HepG2 (cell line): ENCODE measurements at regions not wholly inside any gene's neighbourhood (a gene's known extent, or its start where the extent isn't known, plus 50 kb on each side); places are given as distances from the start of the nearest gene placed in this dataset.

Source experiments
- BCLAF1 ChIP-seq: fragments of 450-650 bp; IDR thresholded peaks from 2 replicates; pipeline ENCODE4 v1.6.1; 2017; ENCODE audit warnings: mild to moderate bottlenecking
- MAZ ChIP-seq, 2 experiments: sonication (generic) in 1 of 2; formaldehyde crosslinking in 1 of 2; IDR thresholded peaks; 2 replicates each; pipeline versions ENCODE4 v1.5.0 to v1.6.1; 2012 to 2020; ENCODE audit warnings: low read depth in 2 of 2, mild to moderate bottlenecking in 2 of 2, borderline replicate concordance in 1 of 2, improper control_type of control experiment in 1 of 2, low read length in 1 of 2, missing genetic modification reagents in 1 of 2, moderate library complexity in 1 of 2
- MEIS2 ChIP-seq: sonication (generic); formaldehyde crosslinking; IDR thresholded peaks from 2 replicates; pipeline ENCODE4 v1.9.0; 2021; ENCODE audit warnings: mild to moderate bottlenecking, missing genetic modification reagents
- MTF2 ChIP-seq: sonication (generic); formaldehyde crosslinking; IDR thresholded peaks from 2 replicates; pipeline ENCODE4 v1.5.0; 2020; ENCODE audit warnings: missing genetic modification reagents, borderline replicate concordance
- NFIC ChIP-seq: IDR thresholded peaks from 2 replicates; pipeline ENCODE4 v1.6.1; 2012; ENCODE audit warnings: mild to moderate bottlenecking, low read length, inconsistent platforms
- REL ChIP-seq: sonication (generic); formaldehyde crosslinking; conservative IDR thresholded peaks from 2 replicates; pipeline ENCODE4 v1.8.0; 2022; ENCODE audit warnings: mild to moderate bottlenecking, missing genetic modification reagents, moderate library complexity
- SIX1 ChIP-seq: sonication (generic); formaldehyde crosslinking; IDR thresholded peaks from 2 replicates; pipeline ENCODE4 v1.4.0; 2020; ENCODE audit warnings: missing genetic modification reagents, borderline replicate concordance
- SPEN ChIP-seq: sonication (generic); formaldehyde crosslinking; IDR thresholded peaks from 2 replicates; pipeline ENCODE4 v1.5.1; 2020; ENCODE audit warnings: low read depth, mild to moderate bottlenecking, missing genetic modification reagents
- SRSF4 ChIP-seq: fragments of 200-400 bp; formaldehyde crosslinking; IDR thresholded peaks from one replicate; pipeline ENCODE4 v1.6.1; 2018; ENCODE audit warnings: mild to moderate bottlenecking, low read depth, low read length, moderate library complexity; ENCODE audit not compliant: poor library complexity, severe bottlenecking
- YEATS2 ChIP-seq: sonication (generic); formaldehyde crosslinking; IDR thresholded peaks from 2 replicates; pipeline ENCODE4 v1.4.0; 2020; ENCODE audit warnings: missing genetic modification reagents, borderline replicate concordance
- ZBTB3 ChIP-seq: sonication (generic); formaldehyde crosslinking; IDR thresholded peaks from 2 replicates; pipeline ENCODE4 v1.4.0; 2020; ENCODE audit warnings: low read depth, mild to moderate bottlenecking, moderate library complexity, missing genetic modification reagents, borderline replicate concordance
- ZBTB38 ChIP-seq: sonication (generic); formaldehyde crosslinking; IDR thresholded peaks from 2 replicates; pipeline ENCODE4 v1.5.1; 2020; ENCODE audit warnings: mild to moderate bottlenecking, missing genetic modification reagents
- ZBTB39 ChIP-seq: sonication (generic); formaldehyde crosslinking; IDR thresholded peaks from 2 replicates; pipeline ENCODE4 v1.5.0; 2020; ENCODE audit warnings: missing genetic modification reagents
- ZNF274 ChIP-seq: sonication (generic); formaldehyde crosslinking; IDR thresholded peaks from 2 replicates; pipeline ENCODE4 v1.5.1; 2020; ENCODE audit warnings: mild to moderate bottlenecking, missing genetic modification reagents
- ZNF564 ChIP-seq: sonication (generic); formaldehyde crosslinking; IDR thresholded peaks from 2 replicates; pipeline ENCODE4 v1.8.1; 2023; ENCODE audit warnings: mild to moderate bottlenecking, missing genetic modification reagents
- ZNF773 ChIP-seq: sonication (generic); formaldehyde crosslinking; IDR thresholded peaks from 2 replicates; pipeline ENCODE4 v1.4.0; 2020; ENCODE audit warnings: missing genetic modification reagents, borderline replicate concordance
- ZNF781 ChIP-seq: sonication (generic); formaldehyde crosslinking; IDR thresholded peaks from 2 replicates; pipeline ENCODE4 v1.5.1; 2020; ENCODE audit warnings: borderline replicate concordance, mild to moderate bottlenecking, missing genetic modification reagents; ENCODE audit errors: not compliant biosample characterization
- ZSCAN22 ChIP-seq: sonication (generic); formaldehyde crosslinking; IDR thresholded peaks from 2 replicates; pipeline ENCODE4 v1.4.0; 2020; ENCODE audit warnings: mild to moderate bottlenecking, missing genetic modification reagents
- TF ChIP-seq, protein P1 (sequence below): sonication (generic); formaldehyde crosslinking; IDR thresholded peaks from 2 replicates; pipeline ENCODE4 v1.4.0; 2020; ENCODE audit warnings: missing genetic modification reagents

DNA sequence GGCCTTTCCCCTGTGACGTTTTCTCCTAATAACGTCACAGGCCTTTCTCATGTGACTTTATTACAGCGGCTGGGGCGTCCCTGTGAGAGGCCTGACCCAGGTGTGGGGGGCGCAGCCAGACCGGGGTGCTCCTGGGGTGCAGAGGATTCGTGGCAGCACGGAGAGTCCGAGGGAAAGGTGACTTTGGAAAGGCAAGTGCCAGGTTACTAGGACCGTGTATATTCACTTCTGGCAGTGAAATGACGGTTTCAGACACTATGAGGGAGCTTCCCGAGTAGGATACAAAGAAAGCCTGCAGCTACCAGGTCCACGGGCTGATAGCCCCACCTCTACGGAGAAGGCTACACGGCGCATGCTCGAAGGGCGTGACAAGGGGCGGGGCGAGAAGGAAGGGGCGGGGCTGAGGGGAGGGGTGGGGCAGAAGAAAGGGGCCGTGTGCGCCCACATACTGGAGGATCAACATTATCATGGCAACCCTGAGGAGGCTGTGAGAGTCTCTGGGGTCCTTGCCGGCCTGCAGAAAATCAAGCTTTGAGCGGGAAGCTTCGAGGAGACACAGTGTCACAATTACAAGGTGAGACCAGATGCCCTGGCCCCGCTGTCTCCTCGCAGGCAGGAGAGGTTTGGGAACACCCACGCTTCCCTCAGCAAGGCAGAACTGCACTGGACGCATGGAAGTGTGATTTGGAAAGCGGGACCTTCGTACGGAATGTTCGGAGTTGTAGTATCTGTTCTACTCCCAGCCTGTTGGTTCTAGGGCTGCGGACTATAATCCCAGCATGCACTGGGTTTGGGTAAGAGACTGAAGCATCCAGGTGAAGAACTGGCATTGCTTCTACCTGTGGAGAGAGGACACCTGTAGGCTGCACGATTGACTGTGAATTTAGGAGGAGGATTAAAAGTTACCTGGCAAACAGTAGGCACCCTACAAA is 54.4 kb upstream of the ZNF337 start (continued):
- TF ChIP-seq ZBTB39: no peak
- no peak for TF ChIP-seq MAZ (IDR thresholded peaks at IDR 0.05; ENCODE audit: borderline replicate concordance, low read depth, low read length)
- TF ChIP-seq MAZ (CRISPR knock-in tag; IDR thresholded peaks at IDR 0.05; ENCODE audit: low read depth): peak; percentile 70; the same call in 1 of the 2 replicates
- TF ChIP-seq ZNF781: no peak
- no peak for TF ChIP-seq BCLAF1
- TF ChIP-seq ZNF274 (CRISPR knock-in tag): 0 out of 2 replicates have a peak, but pooled peaks have one; percentile 18
- TF ChIP-seq ZBTB38 (CRISPR knock-in tag): peak; percentile 53; the same call in 1 of the 2 replicates
- TF ChIP-seq ZSCAN22: no peak
- TF ChIP-seq MTF2 (CRISPR knock-in tag): peak; percentile 88; the same call in 1 of the 2 replicates
- TF ChIP-seq REL (CRISPR knock-in tag): no peak
- TF ChIP-seq, protein P1, sequence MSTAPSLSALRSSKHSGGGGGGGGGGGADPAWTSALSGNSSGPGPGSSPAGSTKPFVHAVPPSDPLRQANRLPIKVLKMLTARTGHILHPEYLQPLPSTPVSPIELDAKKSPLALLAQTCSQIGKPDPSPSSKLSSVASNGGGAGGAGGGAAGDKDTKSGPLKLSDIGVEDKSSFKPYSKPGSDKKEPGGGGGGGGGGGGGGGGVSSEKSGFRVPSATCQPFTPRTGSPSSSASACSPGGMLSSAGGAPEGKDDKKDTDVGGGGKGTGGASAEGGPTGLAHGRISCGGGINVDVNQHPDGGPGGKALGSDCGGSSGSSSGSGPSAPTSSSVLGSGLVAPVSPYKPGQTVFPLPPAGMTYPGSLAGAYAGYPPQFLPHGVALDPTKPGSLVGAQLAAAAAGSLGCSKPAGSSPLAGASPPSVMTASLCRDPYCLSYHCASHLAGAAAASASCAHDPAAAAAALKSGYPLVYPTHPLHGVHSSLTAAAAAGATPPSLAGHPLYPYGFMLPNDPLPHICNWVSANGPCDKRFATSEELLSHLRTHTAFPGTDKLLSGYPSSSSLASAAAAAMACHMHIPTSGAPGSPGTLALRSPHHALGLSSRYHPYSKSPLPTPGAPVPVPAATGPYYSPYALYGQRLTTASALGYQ (CRISPR knock-in tag): no peak
- TF ChIP-seq NFIC: no peak
- TF ChIP-seq MEIS2 (CRISPR knock-in tag): peak; percentile 17; the same call in 1 of the 2 replicates
- TF ChIP-seq ZNF773: peak; percentile 16; the same call in 1 of the 2 replicates
- peak; percentile 34; the same call in 1 of the 2 replicates for TF ChIP-seq ZNF564
- TF ChIP-seq SRSF4: no peak
- TF ChIP-seq YEATS2 (CRISPR knock-in tag): no peak; the same call in 1 of the 2 replicates
- peak; percentile 36; the same call in 1 of the 2 replicates for TF ChIP-seq SPEN (CRISPR knock-in tag)
- no peak for TF ChIP-seq SIX1 (CRISPR knock-in tag)
- no peak for TF ChIP-seq ZBTB3
